ENCODE measurements at regions not wholly inside any gene's neighbourhood (a gene's known extent, or its start where the extent isn't known, plus 50 kb on each side); places are given as distances from the start of the nearest gene placed in this dataset.

GRCh38 chr9:121572581-121572980, 72.9 kb upstream of the GGTA1 start:
- Histone ChIP-seq H3K27me3 (ENCODE audit: insufficient read depth, low read length, poor library complexity, severe bottlenecking) (no peaks in the 10 kb centered on the region), H3K4me3 (ENCODE audit: low read length, poor library complexity, severe bottlenecking) (no peak overlapping the region), H3K9ac (ENCODE audit: low read depth, low read length, poor library complexity, severe bottlenecking) (no peak overlapping the region), H3K4me1 (ENCODE audit: insufficient read depth, low read length, poor library complexity, severe bottlenecking) (no peaks in the 10 kb centered on the region), H3K36me3 (ENCODE audit: insufficient read depth, low read length) (no peaks in the 10 kb centered on the region), H3K4me2 (ENCODE audit: low read depth, low read length, poor library complexity, severe bottlenecking) (no peak overlapping the region), H4K20me1 (ENCODE audit: insufficient read depth, low read length, poor library complexity, severe bottlenecking) (no peaks in the 10 kb centered on the region), H3K9me2 (replicated peaks; ENCODE audit: low read depth, low read length) (no peaks in the 10 kb centered on the region), H3K79me2 (ENCODE audit: insufficient read depth, low read length) (no peaks in the 10 kb centered on the region), H3F3A (ENCODE audit: low read depth) (no peaks in the 10 kb centered on the region), H3K9me3 (ENCODE audit: insufficient read depth, low read depth, low read length) (no peaks in the 10 kb centered on the region), H2AFZ (ENCODE audit: low read length) (no peak overlapping the region)
- TF ChIP-seq EZH2phosphoT487 (IDR thresholded peaks at IDR 0.05; ENCODE audit: borderline replicate concordance) (no peak), CTCF (conservative IDR thresholded peaks at IDR 0.05; ENCODE audit: low read length) (no peak)

- Histone ChIP-seq H3K4me2 (ENCODE audit: low read depth, low read length, poor library complexity, severe bottlenecking) (no peak overlapping the region), H3F3A (ENCODE audit: low read depth) (no peaks in the 10 kb centered on the region), H3K9me3 (ENCODE audit: insufficient read depth, low read depth, low read length) (no peaks in the 10 kb centered on the region), H4K20me1 (ENCODE audit: insufficient read depth, low read length, poor library complexity, severe bottlenecking) (no peaks in the 10 kb centered on the region), H3K4me3 (ENCODE audit: low read length, poor library complexity, severe bottlenecking) (no peak overlapping the region), H3K9ac (ENCODE audit: low read depth, low read length, poor library complexity, severe bottlenecking) (no peak overlapping the region), H3K9me2 (replicated peaks; ENCODE audit: low read depth, low read length) (no peaks in the 10 kb centered on the region), H3K27me3 (ENCODE audit: insufficient read depth, low read length, poor library complexity, severe bottlenecking) (no peaks in the 10 kb centered on the region), H3K79me2 (ENCODE audit: insufficient read depth, low read length) (no peaks in the 10 kb centered on the region), H3K4me1 (ENCODE audit: insufficient read depth, low read length, poor library complexity, severe bottlenecking) (no peaks in the 10 kb centered on the region), H2AFZ (ENCODE audit: low read length) (no peak overlapping the region), H3K36me3 (ENCODE audit: insufficient read depth, low read length) (no peaks in the 10 kb centered on the region)
- TF ChIP-seq CTCF (conservative IDR thresholded peaks at IDR 0.05; ENCODE audit: low read length): no peak
- no peak for TF ChIP-seq EZH2phosphoT487 (IDR thresholded peaks at IDR 0.05; ENCODE audit: borderline replicate concordance)
Measured at GRCh38 chr9:121573717-121574485, 74.3 kb upstream of the GGTA1 start.

- H3K4me2 ChIP-seq (ENCODE audit: low read depth, low read length, poor library complexity, severe bottlenecking): no peak overlapping the region
- no peak overlapping the region for H2AFZ ChIP-seq (ENCODE audit: low read length)
- TF ChIP-seq CTCF (conservative IDR thresholded peaks at IDR 0.05; ENCODE audit: low read length) (no peak), EZH2phosphoT487 (IDR thresholded peaks at IDR 0.05; ENCODE audit: borderline replicate concordance) (no peak)
- H3K4me1 ChIP-seq (ENCODE audit: insufficient read depth, low read length, poor library complexity, severe bottlenecking): no peaks in the 10 kb centered on the region
- H3K9ac ChIP-seq (ENCODE audit: low read depth, low read length, poor library complexity, severe bottlenecking): no peak overlapping the region
- H3K9me3 ChIP-seq (ENCODE audit: insufficient read depth, low read depth, low read length): no peaks in the 10 kb centered on the region
- no peaks in the 10 kb centered on the region for H3K36me3 ChIP-seq (ENCODE audit: insufficient read depth, low read length)
- H3F3A ChIP-seq (ENCODE audit: low read depth): no peaks in the 10 kb centered on the region
- H3K79me2 ChIP-seq (ENCODE audit: insufficient read depth, low read length): no peaks in the 10 kb centered on the region
- H3K9me2 ChIP-seq (replicated peaks; ENCODE audit: low read depth, low read length): no peaks in the 10 kb centered on the region
- H3K4me3 ChIP-seq (ENCODE audit: low read length, poor library complexity, severe bottlenecking): no peak overlapping the region
- H4K20me1 ChIP-seq (ENCODE audit: insufficient read depth, low read length, poor library complexity, severe bottlenecking): no peaks in the 10 kb centered on the region
- no peaks in the 10 kb centered on the region for H3K27me3 ChIP-seq (ENCODE audit: insufficient read depth, low read length, poor library complexity, severe bottlenecking)
Measured at GRCh38 chr9:121574774-121575519, 75.3 kb upstream of the GGTA1 start.

All from Loucy (cell line).